HT-29 (cell line): ENCODE measurements at regions not wholly inside any gene's neighbourhood (a gene's known extent, or its start where the extent isn't known, plus 50 kb on each side); places are given as distances from the start of the nearest gene placed in this dataset.

Experiments
- DNase-seq: peaks from one replicate; pipeline ENCODE4 v3.0.0-alpha.2; 2015; ENCODE audit warnings: low spot score

GRCh38 chr6:145306489-145306888, 428.8 kb downstream of the EPM2A start:
- DNase-seq, result no peak

GRCh38 chr6:145309842-145310535, 425.3 kb downstream of the EPM2A start:
- DNase-seq, result no peak

DNA sequence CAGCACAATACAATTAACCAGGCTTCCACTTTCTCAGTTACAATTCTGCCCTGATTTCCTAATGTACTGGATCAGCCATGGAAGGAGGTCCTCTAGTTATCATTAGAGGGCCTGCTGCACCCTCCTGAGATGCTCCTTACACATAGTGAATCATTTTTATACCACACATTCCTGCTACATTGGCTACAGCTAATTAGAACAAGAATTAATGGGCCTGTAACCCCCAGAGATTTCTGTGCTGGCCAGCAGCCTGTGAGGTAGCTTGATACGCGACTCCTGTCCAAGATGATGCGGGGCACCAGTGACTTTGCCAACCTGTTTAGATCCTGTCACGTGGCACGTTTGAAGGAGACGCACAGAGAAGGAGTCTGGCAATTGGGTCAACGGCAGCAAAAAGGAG, 422.8 kb downstream of the EPM2A start:
- DNase-seq, result no peak

- no peak for DNase-seq
Measured at GRCh38 chr6:145313041-145313855, 422.1 kb downstream of the EPM2A start.

- DNase-seq, result no peak
Measured at GRCh38 chr6:145315982-145316600, 419.2 kb downstream of the EPM2A start.

DNA sequence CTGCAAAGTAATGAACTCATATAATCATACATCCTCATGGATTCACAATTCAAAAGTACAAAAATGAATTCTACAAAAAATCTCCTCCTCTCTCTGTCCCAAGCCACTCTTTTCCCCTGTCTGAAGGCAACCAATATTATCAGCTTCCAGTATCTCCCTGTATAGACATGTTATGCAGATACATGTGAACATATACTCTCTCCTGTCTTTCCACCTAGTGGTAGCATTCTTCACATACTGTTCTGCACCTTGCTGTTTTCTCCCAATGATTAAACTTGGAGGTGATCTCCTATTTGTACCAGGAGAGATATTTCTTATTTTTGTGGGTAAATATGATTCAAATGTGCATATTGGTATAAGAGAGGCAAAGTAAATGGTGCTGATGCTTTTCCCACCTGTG, 416.4 kb downstream of the EPM2A start:
- peak; percentile 7 for DNase-seq

DNA sequence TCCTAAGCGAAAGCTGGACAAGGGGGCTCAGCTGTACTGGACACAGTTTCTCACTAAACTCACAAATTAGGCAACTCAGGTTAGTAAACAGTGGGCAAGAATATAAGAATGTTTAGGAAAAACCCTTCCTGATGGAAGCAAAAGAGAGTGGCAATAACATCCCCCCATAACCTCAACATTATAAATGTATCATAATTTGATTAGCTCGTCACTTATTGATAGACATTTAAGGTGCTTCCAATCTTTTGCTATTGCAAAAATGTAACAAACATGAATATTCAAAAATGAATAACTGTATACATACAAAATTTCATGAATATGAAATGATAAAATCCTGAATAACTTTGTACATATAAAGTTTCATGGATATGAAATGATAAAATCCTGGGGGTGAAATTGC, 415.7 kb downstream of the EPM2A start:
- DNase-seq, result no peak

GRCh38 chr6:145323646-145324045, 411.7 kb downstream of the EPM2A start:
- no peak for DNase-seq

- DNase-seq, result no peak
Measured at GRCh38 chr6:145327586-145327985, 407.7 kb downstream of the EPM2A start.

DNA sequence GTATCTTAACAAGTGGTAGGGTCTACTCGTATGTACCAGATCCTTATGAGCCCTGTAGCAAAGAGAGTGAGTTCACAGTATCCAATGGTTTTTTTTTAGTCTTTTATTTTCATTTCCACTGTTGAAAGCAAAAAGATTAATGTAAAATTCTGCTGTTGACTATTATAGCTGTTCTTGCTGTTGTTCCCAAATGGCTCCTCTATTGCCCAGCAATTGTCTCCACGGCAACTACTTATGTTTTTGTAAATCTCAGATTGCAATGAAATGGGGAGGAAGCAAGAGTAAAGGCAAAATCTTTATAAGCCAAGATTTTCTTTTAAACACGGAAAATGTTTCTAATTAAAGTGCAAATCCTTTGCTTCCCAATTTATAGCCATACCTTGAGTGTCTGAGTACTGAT, 406.1 kb downstream of the EPM2A start:
- no peak for DNase-seq

DNA sequence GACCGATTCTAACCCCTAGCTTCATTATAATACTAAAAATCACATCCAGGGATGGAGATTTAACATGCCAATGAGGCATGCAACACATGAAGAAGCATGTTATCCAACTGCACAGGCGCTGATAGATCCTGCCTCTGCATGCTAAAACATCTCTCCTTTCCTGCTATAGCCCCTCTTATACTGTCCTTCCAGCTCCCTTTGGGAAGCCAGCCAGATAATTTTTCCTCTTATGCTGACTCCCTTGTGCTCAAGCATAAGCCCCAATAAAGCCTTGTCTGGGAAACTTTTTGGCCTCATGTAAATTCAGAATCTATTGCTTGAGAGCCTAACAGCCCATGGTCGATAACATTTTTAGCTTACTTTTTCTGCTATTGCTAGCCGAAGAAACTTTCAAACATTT, 404.3 kb downstream of the EPM2A start:
- DNase-seq, result no peak

- no peak for DNase-seq
Measured at GRCh38 chr6:145332011-145332410, 403.3 kb downstream of the EPM2A start.

- DNase-seq, result no peak
Measured at GRCh38 chr6:145336119-145336518, 399.2 kb downstream of the EPM2A start.

- DNase-seq, result no peak
Measured at GRCh38 chr6:145339089-145339488, 396.2 kb downstream of the EPM2A start.

DNA sequence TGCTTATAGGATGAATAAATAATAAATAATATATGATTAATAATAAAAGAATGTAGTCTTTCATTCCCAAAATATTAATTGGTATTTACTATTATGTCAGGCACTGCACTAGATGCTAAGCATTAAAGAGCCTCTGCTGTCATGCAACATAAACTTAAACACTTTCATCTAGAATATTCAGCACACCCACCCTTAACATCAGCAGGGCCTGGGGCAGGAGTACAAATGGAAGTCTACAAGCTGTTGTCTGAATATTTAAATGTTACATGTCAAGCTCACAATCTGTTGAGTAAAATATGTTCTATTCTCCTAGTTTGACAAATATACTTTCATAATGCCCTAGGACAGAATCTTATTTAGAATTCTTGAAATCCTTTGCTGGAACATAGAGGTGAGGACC, 395.1 kb downstream of the EPM2A start:
- DNase-seq, result no peak

GRCh38 chr6:145345094-145345493, 390.2 kb downstream of the EPM2A start:
- DNase-seq, result no peak

DNA sequence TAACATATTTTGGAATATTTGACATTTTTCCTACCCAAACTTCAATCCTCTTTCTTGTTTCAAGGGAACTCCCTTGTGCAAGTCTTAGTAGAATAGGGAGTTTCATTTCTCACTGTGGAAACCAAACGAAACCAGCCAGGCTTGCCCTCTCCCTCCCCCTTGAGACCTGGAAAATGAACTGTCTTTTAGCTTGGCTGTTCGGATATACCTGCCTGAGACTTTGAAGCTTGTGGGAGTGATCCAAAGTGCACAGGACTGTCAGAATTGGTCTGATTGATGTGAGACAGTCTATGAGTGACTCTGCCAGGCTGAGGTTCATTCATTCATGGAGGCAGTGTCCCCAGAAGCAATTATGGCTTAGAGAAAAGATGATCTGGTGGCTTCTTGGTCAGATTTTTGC, 388.1 kb downstream of the EPM2A start:
- DNase-seq, result no peak

DNA sequence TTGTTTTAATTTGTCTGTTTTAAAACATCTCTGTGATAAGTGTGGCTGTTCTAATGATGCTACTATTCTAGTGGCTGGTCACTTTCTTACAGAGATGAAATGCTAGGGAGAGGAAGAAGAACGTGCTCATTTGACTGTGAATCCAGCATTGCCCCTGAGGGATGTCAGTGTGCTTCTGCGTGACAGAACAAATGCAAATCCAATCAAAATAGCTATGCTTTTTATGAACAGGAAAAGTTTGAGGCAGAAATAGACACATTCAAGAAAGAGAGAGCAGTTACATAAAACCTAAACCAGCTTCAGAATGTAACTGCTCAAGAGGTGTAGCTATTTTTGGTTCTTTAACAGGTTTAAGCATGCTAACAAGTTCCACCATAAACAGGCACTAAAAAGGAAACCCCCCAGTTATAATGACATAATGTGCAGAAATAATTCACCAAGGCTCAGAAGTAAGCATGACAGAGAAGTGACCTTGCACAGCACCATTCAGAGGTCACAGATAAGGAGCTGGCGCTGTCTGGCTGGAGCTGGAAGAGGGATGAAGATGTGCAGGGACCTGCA, 385.3 kb downstream of the EPM2A start:
- no peak for DNase-seq

DNA sequence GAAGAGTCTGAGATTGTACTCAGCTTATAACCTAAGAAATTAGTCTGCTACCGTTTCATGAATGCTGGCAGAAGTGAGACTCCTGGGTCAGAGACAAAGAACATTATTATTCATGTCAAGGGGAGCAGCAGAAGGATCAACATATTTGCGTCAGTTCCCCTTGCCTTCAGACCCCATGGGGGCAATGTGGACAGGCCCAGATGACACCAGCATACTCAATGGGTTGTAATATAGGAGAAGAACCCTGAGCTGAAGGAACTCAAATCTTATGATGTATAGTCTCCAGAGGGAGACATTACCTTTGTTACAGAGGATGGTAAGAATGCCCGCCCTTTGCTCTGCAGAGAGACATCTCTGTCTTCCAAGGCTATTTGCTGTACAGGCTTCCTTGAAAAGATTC, 384.4 kb downstream of the EPM2A start:
- DNase-seq, result no peak

DNA sequence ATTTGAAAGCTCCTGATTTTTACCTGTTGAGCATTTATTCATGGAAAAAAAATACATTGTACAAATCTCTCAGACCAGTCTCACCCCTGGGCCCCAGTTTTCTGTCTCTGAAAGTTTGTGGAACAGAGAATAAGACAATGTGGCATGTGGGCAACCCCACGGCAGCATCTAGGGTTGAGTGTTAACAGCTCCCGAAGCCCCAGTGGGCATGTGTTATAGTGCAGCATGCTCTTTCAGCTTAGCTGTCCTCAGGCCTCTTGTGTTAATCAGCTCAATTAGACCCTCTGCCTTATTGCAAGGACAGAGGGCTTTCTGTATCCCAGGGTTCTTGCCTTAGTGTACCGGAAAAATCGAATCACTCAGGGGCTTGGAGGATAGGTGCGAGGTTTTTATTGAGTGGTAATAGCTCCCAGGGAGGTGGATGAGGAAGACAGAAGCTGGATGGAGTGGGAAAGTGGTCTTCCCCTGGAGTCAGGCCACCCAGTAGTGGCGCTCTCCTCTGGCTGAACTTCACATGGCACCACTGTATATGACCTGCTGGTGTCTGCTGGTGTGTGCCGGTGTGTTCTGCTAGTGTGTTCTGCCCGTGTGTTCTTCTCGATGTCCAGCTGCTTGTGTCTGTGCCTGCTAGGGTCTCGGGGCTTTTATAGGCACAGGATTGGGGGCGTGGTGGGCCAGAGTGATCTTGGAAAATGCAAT, 382.8 kb downstream of the EPM2A start:
- DNase-seq, result no peak

- no peak for DNase-seq
Measured at GRCh38 chr6:145360865-145361264, 374.5 kb downstream of the EPM2A start.

GRCh38 chr6:145367149-145367548, 368.2 kb downstream of the EPM2A start:
- no peak for DNase-seq
